ENCODE measurements at regions not wholly inside any gene's neighbourhood (a gene's known extent, or its start where the extent isn't known, plus 50 kb on each side); places are given as distances from the start of the nearest gene placed in this dataset.

- Histone ChIP-seq H3K4me1 (ENCODE audit: control insufficient read depth, low read length) (no peaks in the 10 kb centered on the region), H3F3A (ENCODE audit: control insufficient read depth, insufficient read depth) (no peaks in the 10 kb centered on the region), H3K27ac (ENCODE audit: low read depth, low read length) (no peak overlapping the region), H3K27me3 (ENCODE audit: control insufficient read depth, low read length) (no peaks in the 10 kb centered on the region), H4K20me1 (ENCODE audit: control insufficient read depth, insufficient read depth, low read depth, low read length) (no peaks in the 10 kb centered on the region), H3K4me3 (ENCODE audit: low read length) (no peak overlapping the region), H3K9me2 (replicated peaks; ENCODE audit: control insufficient read depth, low read length) (no peaks in the 10 kb centered on the region), H3K36me3 (ENCODE audit: control insufficient read depth, low read length) (no peaks in the 10 kb centered on the region), H3K4me2 (ENCODE audit: low read length) (no peak overlapping the region), H3K9me3 (ENCODE audit: control insufficient read depth, insufficient read depth, low read length) (no peaks in the 10 kb centered on the region), H3K79me2 (ENCODE audit: control insufficient read depth, low read length) (no peaks in the 10 kb centered on the region)
- no peak for TF ChIP-seq CTCF (IDR thresholded peaks at IDR 0.05; ENCODE audit: low read depth, low read length, poor library complexity, severe bottlenecking)
- no peak for TF ChIP-seq EZH2phosphoT487 (IDR thresholded peaks at IDR 0.05; ENCODE audit: borderline replicate concordance, low read length)
Measured at GRCh38 chr21:28768753-28769152, 223.9 kb downstream of the LTN1 start.

GRCh38 chr21:28767523-28767922, 225.2 kb downstream of the LTN1 start:
- H3K9me3 ChIP-seq (ENCODE audit: control insufficient read depth, insufficient read depth, low read length) = no peaks in the 10 kb centered on the region
- H4K20me1 ChIP-seq (ENCODE audit: control insufficient read depth, insufficient read depth, low read depth, low read length) = no peaks in the 10 kb centered on the region
- no peaks in the 10 kb centered on the region for H3K27me3 ChIP-seq (ENCODE audit: control insufficient read depth, low read length)
- TF ChIP-seq CTCF (IDR thresholded peaks at IDR 0.05; ENCODE audit: low read depth, low read length, poor library complexity, severe bottlenecking) = no peak
- no peak for TF ChIP-seq EZH2phosphoT487 (IDR thresholded peaks at IDR 0.05; ENCODE audit: borderline replicate concordance, low read length)
- H3K36me3 ChIP-seq (ENCODE audit: control insufficient read depth, low read length) = no peaks in the 10 kb centered on the region
- H3K4me3 ChIP-seq (ENCODE audit: low read length) = no peak overlapping the region
- no peak overlapping the region for H3K4me2 ChIP-seq (ENCODE audit: low read length)
- peaks cover 5% of the 10 kb centered on the region; the same call in 1 of the 2 replicates for H3K4me1 ChIP-seq (ENCODE audit: control insufficient read depth, low read length)
- no peak overlapping the region for H3K27ac ChIP-seq (ENCODE audit: low read depth, low read length)
- no peaks in the 10 kb centered on the region for H3F3A ChIP-seq (ENCODE audit: control insufficient read depth, insufficient read depth)
- no peaks in the 10 kb centered on the region for H3K79me2 ChIP-seq (ENCODE audit: control insufficient read depth, low read length)
- no peaks in the 10 kb centered on the region for H3K9me2 ChIP-seq (replicated peaks; ENCODE audit: control insufficient read depth, low read length)

GRCh38 chr21:28763809-28764418, 228.8 kb downstream of the LTN1 start:
- peaks cover 5% of the 10 kb centered on the region; the same call in 1 of the 2 replicates for H3K4me1 ChIP-seq (ENCODE audit: control insufficient read depth, low read length)
- H3K4me3 ChIP-seq (ENCODE audit: low read length) = no peak overlapping the region
- H3K36me3 ChIP-seq (ENCODE audit: control insufficient read depth, low read length) = no peaks in the 10 kb centered on the region
- TF ChIP-seq CTCF (IDR thresholded peaks at IDR 0.05; ENCODE audit: low read depth, low read length, poor library complexity, severe bottlenecking) = no peak
- TF ChIP-seq EZH2phosphoT487 (IDR thresholded peaks at IDR 0.05; ENCODE audit: borderline replicate concordance, low read length) = no peak
- H3K9me2 ChIP-seq (replicated peaks; ENCODE audit: control insufficient read depth, low read length) = no peaks in the 10 kb centered on the region
- no peaks in the 10 kb centered on the region for H3F3A ChIP-seq (ENCODE audit: control insufficient read depth, insufficient read depth)
- H3K79me2 ChIP-seq (ENCODE audit: control insufficient read depth, low read length) = no peaks in the 10 kb centered on the region
- no peaks in the 10 kb centered on the region for H4K20me1 ChIP-seq (ENCODE audit: control insufficient read depth, insufficient read depth, low read depth, low read length)
- H3K4me2 ChIP-seq (ENCODE audit: low read length) = no peak overlapping the region
- H3K27me3 ChIP-seq (ENCODE audit: control insufficient read depth, low read length) = no peaks in the 10 kb centered on the region
- H3K27ac ChIP-seq (ENCODE audit: low read depth, low read length) = no peak overlapping the region
- H3K9me3 ChIP-seq (ENCODE audit: control insufficient read depth, insufficient read depth, low read length) = no peaks in the 10 kb centered on the region
